ENCODE measurements at regions not wholly inside any gene's neighbourhood (a gene's known extent, or its start where the extent isn't known, plus 50 kb on each side); places are given as distances from the start of the nearest gene placed in this dataset.

GRCh38 chr2:215626063-215626462, 190.2 kb upstream of the FN1 start (continued):
- TF ChIP-seq, protein P1, sequence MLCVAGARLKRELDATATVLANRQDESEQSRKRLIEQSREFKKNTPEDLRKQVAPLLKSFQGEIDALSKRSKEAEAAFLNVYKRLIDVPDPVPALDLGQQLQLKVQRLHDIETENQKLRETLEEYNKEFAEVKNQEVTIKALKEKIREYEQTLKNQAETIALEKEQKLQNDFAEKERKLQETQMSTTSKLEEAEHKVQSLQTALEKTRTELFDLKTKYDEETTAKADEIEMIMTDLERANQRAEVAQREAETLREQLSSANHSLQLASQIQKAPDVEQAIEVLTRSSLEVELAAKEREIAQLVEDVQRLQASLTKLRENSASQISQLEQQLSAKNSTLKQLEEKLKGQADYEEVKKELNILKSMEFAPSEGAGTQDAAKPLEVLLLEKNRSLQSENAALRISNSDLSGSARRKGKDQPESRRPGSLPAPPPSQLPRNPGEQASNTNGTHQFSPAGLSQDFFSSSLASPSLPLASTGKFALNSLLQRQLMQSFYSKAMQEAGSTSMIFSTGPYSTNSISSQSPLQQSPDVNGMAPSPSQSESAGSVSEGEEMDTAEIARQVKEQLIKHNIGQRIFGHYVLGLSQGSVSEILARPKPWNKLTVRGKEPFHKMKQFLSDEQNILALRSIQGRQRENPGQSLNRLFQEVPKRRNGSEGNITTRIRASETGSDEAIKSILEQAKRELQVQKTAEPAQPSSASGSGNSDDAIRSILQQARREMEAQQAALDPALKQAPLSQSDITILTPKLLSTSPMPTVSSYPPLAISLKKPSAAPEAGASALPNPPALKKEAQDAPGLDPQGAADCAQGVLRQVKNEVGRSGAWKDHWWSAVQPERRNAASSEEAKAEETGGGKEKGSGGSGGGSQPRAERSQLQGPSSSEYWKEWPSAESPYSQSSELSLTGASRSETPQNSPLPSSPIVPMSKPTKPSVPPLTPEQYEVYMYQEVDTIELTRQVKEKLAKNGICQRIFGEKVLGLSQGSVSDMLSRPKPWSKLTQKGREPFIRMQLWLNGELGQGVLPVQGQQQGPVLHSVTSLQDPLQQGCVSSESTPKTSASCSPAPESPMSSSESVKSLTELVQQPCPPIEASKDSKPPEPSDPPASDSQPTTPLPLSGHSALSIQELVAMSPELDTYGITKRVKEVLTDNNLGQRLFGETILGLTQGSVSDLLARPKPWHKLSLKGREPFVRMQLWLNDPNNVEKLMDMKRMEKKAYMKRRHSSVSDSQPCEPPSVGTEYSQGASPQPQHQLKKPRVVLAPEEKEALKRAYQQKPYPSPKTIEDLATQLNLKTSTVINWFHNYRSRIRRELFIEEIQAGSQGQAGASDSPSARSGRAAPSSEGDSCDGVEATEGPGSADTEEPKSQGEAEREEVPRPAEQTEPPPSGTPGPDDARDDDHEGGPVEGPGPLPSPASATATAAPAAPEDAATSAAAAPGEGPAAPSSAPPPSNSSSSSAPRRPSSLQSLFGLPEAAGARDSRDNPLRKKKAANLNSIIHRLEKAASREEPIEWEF (IDR thresholded peaks at IDR 0.05; ENCODE audit: insufficient replicate concordance, low read depth, low read length), result no peak
- TF ChIP-seq MYB (IDR thresholded peaks at IDR 0.05; ENCODE audit: borderline replicate concordance, low read depth, low read length) (no peak), CBX3 (IDR thresholded peaks at IDR 0.05; ENCODE audit: borderline replicate concordance, low read depth) (no peak), TAF1 (IDR thresholded peaks at IDR 0.05; ENCODE audit: borderline replicate concordance, low read depth, low read length) (no peak), TARDBP (IDR thresholded peaks at IDR 0.05; ENCODE audit: borderline replicate concordance) (no peak), CREM (IDR thresholded peaks at IDR 0.05; ENCODE audit: low read depth) (no peak), BCL3 (IDR thresholded peaks at IDR 0.05; ENCODE audit: borderline replicate concordance, insufficient read depth, low read depth, low read length, poor library complexity, severe bottlenecking) (no peak)
- TF ChIP-seq, protein P2, sequence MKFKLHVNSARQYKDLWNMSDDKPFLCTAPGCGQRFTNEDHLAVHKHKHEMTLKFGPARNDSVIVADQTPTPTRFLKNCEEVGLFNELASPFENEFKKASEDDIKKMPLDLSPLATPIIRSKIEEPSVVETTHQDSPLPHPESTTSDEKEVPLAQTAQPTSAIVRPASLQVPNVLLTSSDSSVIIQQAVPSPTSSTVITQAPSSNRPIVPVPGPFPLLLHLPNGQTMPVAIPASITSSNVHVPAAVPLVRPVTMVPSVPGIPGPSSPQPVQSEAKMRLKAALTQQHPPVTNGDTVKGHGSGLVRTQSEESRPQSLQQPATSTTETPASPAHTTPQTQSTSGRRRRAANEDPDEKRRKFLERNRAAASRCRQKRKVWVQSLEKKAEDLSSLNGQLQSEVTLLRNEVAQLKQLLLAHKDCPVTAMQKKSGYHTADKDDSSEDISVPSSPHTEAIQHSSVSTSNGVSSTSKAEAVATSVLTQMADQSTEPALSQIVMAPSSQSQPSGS (IDR thresholded peaks at IDR 0.05; ENCODE audit: low read length), result no peak
- TF ChIP-seq, protein P3, sequence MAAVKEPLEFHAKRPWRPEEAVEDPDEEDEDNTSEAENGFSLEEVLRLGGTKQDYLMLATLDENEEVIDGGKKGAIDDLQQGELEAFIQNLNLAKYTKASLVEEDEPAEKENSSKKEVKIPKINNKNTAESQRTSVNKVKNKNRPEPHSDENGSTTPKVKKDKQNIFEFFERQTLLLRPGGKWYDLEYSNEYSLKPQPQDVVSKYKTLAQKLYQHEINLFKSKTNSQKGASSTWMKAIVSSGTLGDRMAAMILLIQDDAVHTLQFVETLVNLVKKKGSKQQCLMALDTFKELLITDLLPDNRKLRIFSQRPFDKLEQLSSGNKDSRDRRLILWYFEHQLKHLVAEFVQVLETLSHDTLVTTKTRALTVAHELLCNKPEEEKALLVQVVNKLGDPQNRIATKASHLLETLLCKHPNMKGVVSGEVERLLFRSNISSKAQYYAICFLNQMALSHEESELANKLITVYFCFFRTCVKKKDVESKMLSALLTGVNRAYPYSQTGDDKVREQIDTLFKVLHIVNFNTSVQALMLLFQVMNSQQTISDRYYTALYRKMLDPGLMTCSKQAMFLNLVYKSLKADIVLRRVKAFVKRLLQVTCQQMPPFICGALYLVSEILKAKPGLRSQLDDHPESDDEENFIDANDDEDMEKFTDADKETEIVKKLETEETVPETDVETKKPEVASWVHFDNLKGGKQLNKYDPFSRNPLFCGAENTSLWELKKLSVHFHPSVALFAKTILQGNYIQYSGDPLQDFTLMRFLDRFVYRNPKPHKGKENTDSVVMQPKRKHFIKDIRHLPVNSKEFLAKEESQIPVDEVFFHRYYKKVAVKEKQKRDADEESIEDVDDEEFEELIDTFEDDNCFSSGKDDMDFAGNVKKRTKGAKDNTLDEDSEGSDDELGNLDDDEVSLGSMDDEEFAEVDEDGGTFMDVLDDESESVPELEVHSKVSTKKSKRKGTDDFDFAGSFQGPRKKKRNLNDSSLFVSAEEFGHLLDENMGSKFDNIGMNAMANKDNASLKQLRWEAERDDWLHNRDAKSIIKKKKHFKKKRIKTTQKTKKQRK (IDR thresholded peaks at IDR 0.05; ENCODE audit: low read depth, low read length), result no peak
